ELF-1 (cell line): ENCODE measurements at regions not wholly inside any gene's neighbourhood (a gene's known extent, or its start where the extent isn't known, plus 50 kb on each side); places are given as distances from the start of the nearest gene placed in this dataset.
"Not testable (repeated sequence)": the region's sequence is repeated elsewhere in the genome, so short reads cannot be mapped to it uniquely, and the experiment has no call there.

Experiments
- DNase-seq: peaks from one replicate; pipeline ENCODE4 v3.0.0-alpha.2; 2016; ENCODE audit warnings: low read depth, low spot score

- no peak for DNase-seq
Observed at GRCh38 chr12:79993106-79993862, 58.4 kb upstream of the PPP1R12A start.

- DNase-seq, result no peak
Observed at GRCh38 chr12:79991586-79991985, 56.7 kb upstream of the PPP1R12A start.

- DNase-seq, result not testable (repeated sequence)
Observed at GRCh38 chr12:79990509-79991338, 55.8 kb upstream of the PPP1R12A start.

- no peak for DNase-seq
Observed at GRCh38 chr12:79988368-79988767, 53.5 kb upstream of the PPP1R12A start.

GRCh38 chr12:79987731-79988130 lies 52.8 kb upstream of the PPP1R12A start:
- no peak for DNase-seq
